ENCODE measurements at regions not wholly inside any gene's neighbourhood (a gene's known extent, or its start where the extent isn't known, plus 50 kb on each side); places are given as distances from the start of the nearest gene placed in this dataset.

DNA sequence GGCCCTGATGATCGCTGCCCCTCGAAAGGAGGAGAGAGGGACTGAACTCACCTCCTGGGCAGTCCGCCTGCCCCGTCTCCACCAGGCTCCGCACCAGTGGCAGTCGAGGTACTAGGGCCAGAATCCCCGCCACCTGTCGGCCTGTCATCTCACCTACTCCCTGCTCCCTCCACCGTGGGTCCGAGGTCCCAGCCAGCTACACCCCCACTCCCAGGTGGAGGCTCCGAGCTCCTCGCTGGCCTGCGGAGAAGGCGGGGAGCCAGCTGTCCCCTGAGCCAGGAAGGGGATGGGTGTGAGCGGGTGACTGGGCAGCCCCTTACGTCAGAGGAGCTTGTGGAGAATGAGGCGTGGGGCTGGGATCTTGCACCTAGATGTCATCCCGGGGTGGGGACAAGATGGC lies 1066.5 kb upstream of the MANEA start:
- no TSS peak for BruUV-seq (replicated peaks)
- ChIA-PET POLR2A (no interaction called here), CTCF (no interaction called here)
- Histone ChIP-seq H3K4me1 (ENCODE audit: control insufficient read depth, insufficient read depth, low read length) (no peaks in the 10 kb centered on the region), H3K36me3 (ENCODE audit: control insufficient read depth, insufficient read depth, low read length) (no peaks in the 10 kb centered on the region), H3K27ac (ENCODE audit: low read length) (no peak overlapping the region), H3K27me3 (ENCODE audit: control insufficient read depth, insufficient read depth, low read length) (no peaks in the 10 kb centered on the region), H3K4me3 (ENCODE audit: low read depth in 2 of 2, low read length in 2 of 2) (no peak overlapping the region), H3K9me3 (ENCODE audit: control insufficient read depth, insufficient read depth, low read depth, low read length) (no peaks in the 10 kb centered on the region)
- TF ChIP-seq, protein P1, sequence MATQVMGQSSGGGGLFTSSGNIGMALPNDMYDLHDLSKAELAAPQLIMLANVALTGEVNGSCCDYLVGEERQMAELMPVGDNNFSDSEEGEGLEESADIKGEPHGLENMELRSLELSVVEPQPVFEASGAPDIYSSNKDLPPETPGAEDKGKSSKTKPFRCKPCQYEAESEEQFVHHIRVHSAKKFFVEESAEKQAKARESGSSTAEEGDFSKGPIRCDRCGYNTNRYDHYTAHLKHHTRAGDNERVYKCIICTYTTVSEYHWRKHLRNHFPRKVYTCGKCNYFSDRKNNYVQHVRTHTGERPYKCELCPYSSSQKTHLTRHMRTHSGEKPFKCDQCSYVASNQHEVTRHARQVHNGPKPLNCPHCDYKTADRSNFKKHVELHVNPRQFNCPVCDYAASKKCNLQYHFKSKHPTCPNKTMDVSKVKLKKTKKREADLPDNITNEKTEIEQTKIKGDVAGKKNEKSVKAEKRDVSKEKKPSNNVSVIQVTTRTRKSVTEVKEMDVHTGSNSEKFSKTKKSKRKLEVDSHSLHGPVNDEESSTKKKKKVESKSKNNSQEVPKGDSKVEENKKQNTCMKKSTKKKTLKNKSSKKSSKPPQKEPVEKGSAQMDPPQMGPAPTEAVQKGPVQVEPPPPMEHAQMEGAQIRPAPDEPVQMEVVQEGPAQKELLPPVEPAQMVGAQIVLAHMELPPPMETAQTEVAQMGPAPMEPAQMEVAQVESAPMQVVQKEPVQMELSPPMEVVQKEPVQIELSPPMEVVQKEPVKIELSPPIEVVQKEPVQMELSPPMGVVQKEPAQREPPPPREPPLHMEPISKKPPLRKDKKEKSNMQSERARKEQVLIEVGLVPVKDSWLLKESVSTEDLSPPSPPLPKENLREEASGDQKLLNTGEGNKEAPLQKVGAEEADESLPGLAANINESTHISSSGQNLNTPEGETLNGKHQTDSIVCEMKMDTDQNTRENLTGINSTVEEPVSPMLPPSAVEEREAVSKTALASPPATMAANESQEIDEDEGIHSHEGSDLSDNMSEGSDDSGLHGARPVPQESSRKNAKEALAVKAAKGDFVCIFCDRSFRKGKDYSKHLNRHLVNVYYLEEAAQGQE (IDR thresholded peaks at IDR 0.05; ENCODE audit: insufficient read depth in 1 of 2, low read depth in 2 of 2, low read length in 1 of 2), result no peak
- TF ChIP-seq SIN3A (IDR thresholded peaks at IDR 0.05; ENCODE audit: borderline replicate concordance, insufficient read depth, low read depth, low read length) (no peak), TCF7L2 (IDR thresholded peaks at IDR 0.05; ENCODE audit: low read depth, low read length) (no peak)
- TF ChIP-seq, protein P2, sequence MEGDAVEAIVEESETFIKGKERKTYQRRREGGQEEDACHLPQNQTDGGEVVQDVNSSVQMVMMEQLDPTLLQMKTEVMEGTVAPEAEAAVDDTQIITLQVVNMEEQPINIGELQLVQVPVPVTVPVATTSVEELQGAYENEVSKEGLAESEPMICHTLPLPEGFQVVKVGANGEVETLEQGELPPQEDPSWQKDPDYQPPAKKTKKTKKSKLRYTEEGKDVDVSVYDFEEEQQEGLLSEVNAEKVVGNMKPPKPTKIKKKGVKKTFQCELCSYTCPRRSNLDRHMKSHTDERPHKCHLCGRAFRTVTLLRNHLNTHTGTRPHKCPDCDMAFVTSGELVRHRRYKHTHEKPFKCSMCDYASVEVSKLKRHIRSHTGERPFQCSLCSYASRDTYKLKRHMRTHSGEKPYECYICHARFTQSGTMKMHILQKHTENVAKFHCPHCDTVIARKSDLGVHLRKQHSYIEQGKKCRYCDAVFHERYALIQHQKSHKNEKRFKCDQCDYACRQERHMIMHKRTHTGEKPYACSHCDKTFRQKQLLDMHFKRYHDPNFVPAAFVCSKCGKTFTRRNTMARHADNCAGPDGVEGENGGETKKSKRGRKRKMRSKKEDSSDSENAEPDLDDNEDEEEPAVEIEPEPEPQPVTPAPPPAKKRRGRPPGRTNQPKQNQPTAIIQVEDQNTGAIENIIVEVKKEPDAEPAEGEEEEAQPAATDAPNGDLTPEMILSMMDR (IDR thresholded peaks at IDR 0.05), result no peak
- in situ Hi-C loops (cut with HindIII; ENCODE audit: low pct_unique_long_range_greater_than_20kb, low sequenced_read_pairs) (no loop called here), intact Hi-C loops (cut with micrococcal nuclease; ENCODE audit: unreplicated experiment) (no loop called here)
- DNase-seq (ENCODE audit: low read depth, low spot score) (no peak), ATAC-seq (no peak)

DNA sequence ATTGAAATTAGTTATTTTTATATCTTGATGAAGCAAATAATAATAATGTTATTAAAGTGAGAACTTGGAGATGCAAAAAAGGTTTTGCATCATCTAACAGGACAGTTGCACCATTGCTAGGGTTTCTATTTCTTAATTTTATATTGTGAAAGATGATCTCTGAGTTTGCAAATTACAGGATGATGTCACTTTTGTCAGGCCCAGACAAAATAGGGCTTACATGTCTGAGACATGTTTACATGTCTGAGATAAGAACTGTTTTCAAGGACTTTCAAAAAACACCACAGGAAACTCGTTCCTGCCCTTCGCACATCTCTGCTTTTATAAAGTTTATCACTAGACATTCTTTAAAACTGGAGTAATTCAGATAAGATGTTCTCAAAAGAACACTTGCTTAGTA lies 1075.8 kb upstream of the MANEA start:
- no peak for TF ChIP-seq POLR2AphosphoS5 (IDR thresholded peaks at IDR 0.05; ENCODE audit: low read depth, low read length)
- TF ChIP-seq SIN3A (IDR thresholded peaks at IDR 0.05; ENCODE audit: borderline replicate concordance, insufficient read depth, low read depth, low read length), result no peak
- intact Hi-C loops (cut with micrococcal nuclease; ENCODE audit: unreplicated experiment) (no loop called here), in situ Hi-C loops (cut with HindIII; ENCODE audit: low pct_unique_long_range_greater_than_20kb, low sequenced_read_pairs) (no loop called here)
- Histone ChIP-seq H3K9me3 (ENCODE audit: control insufficient read depth, insufficient read depth, low read depth, low read length) (no peaks in the 10 kb centered on the region), H3K4me1 (ENCODE audit: control insufficient read depth, insufficient read depth, low read length) (no peaks in the 10 kb centered on the region), H3K4me3 (ENCODE audit: low read depth in 2 of 2, low read length in 2 of 2) (no peak overlapping the region), H3K36me3 (ENCODE audit: control insufficient read depth, insufficient read depth, low read length) (no peaks in the 10 kb centered on the region), H3K27ac (ENCODE audit: low read length) (no peak overlapping the region), H3K27me3 (ENCODE audit: control insufficient read depth, insufficient read depth, low read length) (no peaks in the 10 kb centered on the region)
- DNase-seq (ENCODE audit: low read depth, low spot score) (no peak), ATAC-seq (no peak)
- ChIA-PET POLR2A (no interaction called here), CTCF (no interaction called here)
- no TSS peak for BruUV-seq (replicated peaks)

DNA sequence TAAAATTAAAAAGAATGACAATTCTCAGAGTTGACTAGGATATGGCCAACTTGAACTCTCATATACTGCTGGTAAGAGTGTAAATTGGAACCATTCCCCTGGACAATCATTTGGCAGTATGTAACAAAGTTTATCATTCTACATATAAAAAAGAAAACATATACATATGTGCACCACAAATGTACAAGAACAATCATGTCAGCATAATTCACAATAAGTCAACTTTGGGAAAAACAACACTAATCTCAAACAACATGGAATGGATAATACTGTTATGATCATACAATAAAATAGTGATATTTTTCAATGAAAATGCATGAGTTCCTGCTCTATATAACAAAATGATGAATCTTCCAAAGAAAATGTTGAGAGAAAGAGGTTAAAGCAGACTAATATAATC lies 1078.7 kb upstream of the EPHA7 start:
- Histone ChIP-seq H3K4me1 (ENCODE audit: control insufficient read depth, insufficient read depth, low read length) (no peaks in the 10 kb centered on the region), H3K36me3 (ENCODE audit: control insufficient read depth, insufficient read depth, low read length) (no peaks in the 10 kb centered on the region), H3K9me3 (ENCODE audit: control insufficient read depth, insufficient read depth, low read depth, low read length) (no peaks in the 10 kb centered on the region), H3K4me3 (ENCODE audit: low read depth in 2 of 2, low read length in 2 of 2) (no peak overlapping the region), H3K27ac (ENCODE audit: low read length) (no peak overlapping the region), H3K27me3 (ENCODE audit: control insufficient read depth, insufficient read depth, low read length) (no peaks in the 10 kb centered on the region)
- intact Hi-C loops (cut with micrococcal nuclease; ENCODE audit: unreplicated experiment), result no loop called here
- ChIA-PET POLR2A (no interaction called here), CTCF (no interaction called here)
- DNase-seq (ENCODE audit: low read depth, low spot score) (no peak), ATAC-seq (no peak)
- TF ChIP-seq TCF7L2 (IDR thresholded peaks at IDR 0.05; ENCODE audit: low read depth, low read length), result no peak
- no peak for TF ChIP-seq SIN3A (IDR thresholded peaks at IDR 0.05; ENCODE audit: borderline replicate concordance, insufficient read depth, low read depth, low read length)
- TF ChIP-seq POLR2AphosphoS5 (IDR thresholded peaks at IDR 0.05; ENCODE audit: low read depth, low read length), result no peak
- TF ChIP-seq, protein P1 (IDR thresholded peaks at IDR 0.05; ENCODE audit: insufficient read depth in 1 of 2, low read depth in 2 of 2, low read length in 1 of 2), result no peak
- TF ChIP-seq, protein P2 (IDR thresholded peaks at IDR 0.05), result no peak
- BruUV-seq (replicated peaks), result no TSS peak
- in situ Hi-C loops (cut with HindIII; ENCODE audit: low pct_unique_long_range_greater_than_20kb, low sequenced_read_pairs), result no loop called here
